KBM-7 (cell line): ENCODE measurements at regions not wholly inside any gene's neighbourhood (a gene's known extent, or its start where the extent isn't known, plus 50 kb on each side); places are given as distances from the start of the nearest gene placed in this dataset.

Experiments used
- DNase-seq: peaks from one replicate; pipeline ENCODE4 v3.0.0-alpha.2; 2015
- in situ Hi-C: fragments of 300-500 bp; cut with MboI; formaldehyde crosslinking; loops from 2 replicates; pipeline ENCODE4 v1.14.3; 2020; ENCODE audit warnings: low sequenced_read_pairs, low pct_unique_long_range_greater_than_20kb, mixed read lengths

DNA sequence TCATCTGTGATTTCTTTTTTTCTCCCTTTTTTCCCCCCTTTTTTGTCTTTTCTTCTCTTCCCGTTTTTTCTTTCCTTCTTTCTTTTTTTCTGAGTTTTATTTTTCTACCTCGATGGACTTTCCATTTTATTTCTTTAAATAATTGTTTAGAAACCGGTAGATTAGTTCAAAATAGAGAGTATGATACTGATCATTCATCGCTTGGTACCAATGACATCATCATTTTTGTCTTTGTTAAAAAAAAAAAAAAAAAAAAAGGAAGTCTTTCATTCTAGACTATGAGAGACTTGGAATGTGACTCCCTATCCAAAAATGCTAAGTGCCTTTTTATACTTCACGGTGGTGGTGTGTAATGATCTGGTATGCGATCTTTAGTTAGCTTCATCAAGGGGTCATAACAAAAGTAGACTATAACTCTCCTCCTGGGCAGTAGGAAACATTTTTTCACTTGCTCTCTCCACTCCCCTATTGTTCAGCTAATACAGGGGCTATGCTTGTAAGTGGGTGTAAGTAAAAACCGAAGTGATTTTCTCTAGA lies 1517.5 kb upstream of the ZEB2 start:
- in situ Hi-C loops = no loop called here
- DNase-seq = no peak

DNA sequence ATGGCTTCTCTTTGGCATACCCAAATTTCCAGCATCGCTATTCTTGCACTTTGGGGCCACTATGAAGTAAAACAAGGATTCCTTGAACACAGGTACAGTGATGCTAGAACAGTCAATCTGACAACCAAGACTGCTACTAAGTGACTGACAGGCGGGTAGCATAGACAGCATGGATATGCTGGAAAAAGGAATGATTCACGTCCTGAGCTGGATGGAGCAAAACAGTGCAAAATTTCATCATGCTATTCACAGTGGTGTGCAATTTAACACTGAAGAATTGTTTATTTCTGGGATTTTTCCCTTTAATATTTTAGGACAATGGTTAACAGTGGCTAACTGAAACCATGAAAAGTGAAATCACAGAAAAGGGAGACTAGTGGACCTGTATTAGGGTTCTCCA lies 1511.2 kb upstream of the ZEB2 start:
- in situ Hi-C loops = no loop called here
- no peak for DNase-seq

DNA sequence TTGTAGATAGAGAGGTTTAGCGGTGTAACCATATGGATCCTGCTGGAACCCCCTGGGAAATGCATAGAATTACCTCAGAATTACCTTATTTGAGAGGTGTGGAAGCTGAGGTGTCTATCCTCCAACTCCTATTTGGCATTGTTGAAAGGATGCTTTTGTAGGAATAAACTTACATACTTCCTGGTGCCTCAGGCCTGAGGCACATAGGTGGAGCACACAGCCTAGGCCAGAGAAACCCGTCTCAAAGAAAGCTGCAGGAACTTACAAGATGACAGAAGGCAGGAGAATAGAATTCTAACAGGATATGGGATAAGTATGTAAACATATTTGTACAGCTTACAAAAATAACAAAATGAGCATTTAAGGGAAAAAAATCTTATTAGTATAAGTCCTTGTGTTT lies 1507.2 kb upstream of the ZEB2 start:
- in situ Hi-C loops = no loop called here
- DNase-seq = no peak

DNA sequence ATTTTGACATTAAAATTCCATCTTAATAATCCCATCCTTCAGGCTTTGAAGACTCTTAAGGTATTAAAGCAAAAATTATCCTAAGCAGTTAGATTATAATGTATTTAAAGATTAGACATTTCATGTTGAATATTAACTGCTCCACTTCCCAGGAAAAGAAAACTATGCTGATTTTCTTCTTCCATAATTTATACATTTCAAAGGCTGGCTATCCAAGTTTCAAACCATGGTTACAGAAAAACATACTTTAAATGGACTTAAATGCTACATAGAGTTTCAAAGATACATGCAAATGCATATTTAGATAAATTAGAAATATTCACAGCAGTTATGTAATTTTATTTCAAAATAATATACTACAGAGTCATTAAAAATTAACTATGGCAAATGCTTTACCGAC lies 1505.6 kb upstream of the ZEB2 start:
- in situ Hi-C loops = no loop called here
- no peak for DNase-seq

DNA sequence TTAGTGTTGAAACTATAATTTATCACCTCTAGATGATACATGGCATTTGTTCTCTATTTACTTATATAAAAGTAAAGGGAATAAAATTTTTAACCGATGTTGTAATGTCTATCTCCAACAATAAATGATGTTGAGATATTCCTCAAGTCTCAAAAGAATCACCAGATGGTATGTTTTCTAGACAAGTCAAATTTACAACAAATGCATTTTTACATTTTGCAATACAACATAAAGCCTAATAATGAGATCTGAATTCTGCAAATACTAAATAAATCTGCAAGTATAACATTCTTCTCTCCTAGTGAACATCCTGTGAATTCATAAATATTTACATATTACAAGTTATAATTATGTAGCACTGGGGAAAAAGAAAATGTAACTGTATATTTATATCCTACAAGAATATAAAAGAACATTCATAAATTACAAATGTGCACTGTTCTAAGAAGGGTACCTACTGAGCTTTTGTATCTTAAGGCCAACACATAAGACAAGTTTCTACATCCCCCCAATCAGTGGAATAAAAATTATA lies 1504.4 kb upstream of the ZEB2 start:
- in situ Hi-C loops = no loop called here
- no peak for DNase-seq

DNA sequence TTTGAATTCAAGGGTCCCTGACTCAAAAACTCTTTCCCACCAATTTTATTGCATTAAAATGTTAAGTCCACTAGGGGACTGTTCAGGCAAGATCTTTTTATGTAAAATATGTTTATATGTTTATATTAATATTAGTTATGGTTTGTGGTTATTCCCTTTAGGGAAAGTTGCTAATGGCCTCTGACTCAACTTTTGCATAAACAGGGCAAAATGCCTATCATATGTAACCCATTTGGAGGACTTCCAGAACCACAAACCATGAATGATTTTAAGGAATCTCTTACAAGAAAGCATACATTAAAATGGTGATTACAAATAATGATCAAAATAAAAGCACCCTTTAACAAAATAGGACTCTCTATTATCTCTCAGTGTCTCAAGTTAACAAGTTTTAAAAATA lies 1484.5 kb upstream of the ZEB2 start:
- DNase-seq = no peak
- in situ Hi-C loops = no loop called here

DNA sequence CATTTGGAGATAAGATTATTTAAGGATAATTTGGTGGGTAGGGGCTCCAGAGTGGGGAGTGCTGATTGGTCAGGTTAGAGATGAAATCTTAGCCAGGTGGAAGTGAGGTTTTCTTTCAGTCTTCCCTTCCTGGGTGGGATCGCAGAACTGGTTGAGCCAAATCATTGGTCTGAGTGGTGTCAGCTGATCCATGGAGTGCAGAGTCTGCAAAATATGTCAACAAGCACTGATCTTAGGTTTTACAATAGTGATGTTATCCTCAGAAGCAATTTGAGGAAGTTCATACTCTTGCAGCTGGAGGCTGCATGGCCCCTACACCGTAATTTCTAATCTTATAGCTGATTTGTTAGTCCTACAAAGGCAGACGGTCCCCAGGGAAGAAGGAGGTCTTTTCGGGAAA lies 1483.4 kb upstream of the ZEB2 start:
- DNase-seq = no peak
- in situ Hi-C loops = no loop called here

DNA sequence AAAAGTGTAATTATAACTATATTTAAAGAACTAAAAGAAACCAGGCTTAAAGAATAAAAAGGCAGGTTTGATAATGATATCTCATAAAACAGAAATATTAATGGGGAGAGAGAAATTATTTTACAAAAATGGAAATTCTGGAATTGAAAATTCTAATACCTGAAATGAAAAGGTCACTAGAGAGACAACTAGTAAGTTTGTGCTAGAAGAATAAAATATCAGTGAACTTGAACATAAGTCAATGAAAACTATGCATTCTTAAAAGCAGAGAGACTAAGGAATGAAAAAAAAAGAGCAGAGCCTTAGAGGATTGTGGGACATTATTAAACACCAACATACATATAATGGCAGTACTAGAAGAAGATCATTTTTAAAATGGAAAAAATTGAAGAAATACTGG lies 1475.0 kb upstream of the ZEB2 start:
- in situ Hi-C loops = no loop called here
- no peak for DNase-seq

DNA sequence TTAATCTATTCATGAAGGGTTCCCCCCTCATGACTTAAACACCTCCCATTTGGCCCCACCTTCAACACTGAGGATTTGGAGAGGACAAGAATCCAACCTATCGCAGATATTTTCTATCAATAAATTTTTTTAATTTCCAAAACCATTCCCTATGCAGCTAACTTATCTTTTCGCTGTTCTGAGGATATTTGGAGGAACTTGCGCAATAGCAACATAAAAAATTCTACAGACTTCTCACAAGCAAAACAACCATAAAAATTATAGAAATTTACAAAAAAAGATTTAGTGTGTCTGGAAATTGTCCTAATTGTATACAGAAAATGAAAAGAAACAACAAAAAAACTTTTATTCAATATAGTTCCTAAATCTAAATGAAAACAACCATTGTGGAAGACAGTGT lies 1472.7 kb upstream of the ZEB2 start:
- DNase-seq = no peak
- in situ Hi-C loops = no loop called here

DNA sequence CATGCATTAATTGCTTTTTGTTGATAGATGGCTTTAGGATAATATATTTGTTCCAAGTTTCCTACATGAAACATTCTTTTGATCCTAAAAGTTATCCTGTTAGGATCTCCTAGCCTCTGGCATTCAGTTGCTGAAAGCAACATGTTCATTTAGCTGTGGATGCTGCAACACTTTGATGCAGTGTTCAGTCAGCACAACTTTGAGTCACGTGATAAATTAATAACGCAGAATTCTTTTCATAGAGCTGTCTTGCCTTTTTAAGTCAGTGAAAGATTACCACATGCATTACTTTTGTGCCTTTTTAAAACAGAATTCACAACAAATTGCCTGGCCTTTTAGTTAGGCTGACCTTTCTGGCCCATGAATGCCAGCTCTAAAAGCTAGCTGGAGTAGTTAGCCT lies 1467.9 kb upstream of the ZEB2 start:
- in situ Hi-C loops = no loop called here
- DNase-seq = no peak

DNA sequence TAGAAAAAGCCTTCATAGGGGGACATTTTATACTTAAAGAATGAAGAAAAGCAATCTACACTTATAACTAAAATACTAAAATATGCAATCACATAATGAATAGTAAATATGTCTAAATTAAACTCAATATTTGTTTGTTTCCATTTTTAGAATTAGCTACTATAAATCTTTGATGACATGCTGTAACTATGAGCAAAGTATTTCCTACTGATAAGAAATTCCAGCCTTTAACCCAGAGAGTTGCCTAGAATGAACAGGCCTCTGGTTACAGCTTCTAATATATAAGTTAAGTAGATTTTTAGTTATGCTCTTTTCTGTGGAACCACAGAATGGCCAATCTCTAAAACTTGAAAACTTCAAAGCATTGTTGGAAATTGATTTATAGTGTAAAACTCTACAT lies 1465.6 kb upstream of the ZEB2 start:
- no peak for DNase-seq
- in situ Hi-C loops = no loop called here

DNA sequence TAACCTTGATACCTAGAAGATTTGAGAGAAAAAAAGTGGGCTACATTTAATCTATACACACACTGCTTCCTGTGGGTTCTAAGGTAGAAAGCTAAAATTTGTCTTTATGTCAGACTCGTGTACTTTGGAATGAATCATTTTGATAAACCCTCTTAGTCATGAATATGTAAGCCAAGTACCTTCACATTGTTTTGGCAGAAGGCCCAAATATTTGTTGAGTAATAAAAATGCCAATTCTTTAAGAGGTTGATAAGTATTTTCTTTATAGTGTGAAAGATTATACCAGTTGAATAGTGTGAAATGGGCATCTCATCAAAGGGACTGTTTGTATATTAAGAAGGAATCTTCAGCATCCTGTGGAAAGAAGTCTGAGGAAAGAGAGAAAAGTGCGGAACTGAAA lies 1464.7 kb upstream of the ZEB2 start:
- no peak for DNase-seq

DNA sequence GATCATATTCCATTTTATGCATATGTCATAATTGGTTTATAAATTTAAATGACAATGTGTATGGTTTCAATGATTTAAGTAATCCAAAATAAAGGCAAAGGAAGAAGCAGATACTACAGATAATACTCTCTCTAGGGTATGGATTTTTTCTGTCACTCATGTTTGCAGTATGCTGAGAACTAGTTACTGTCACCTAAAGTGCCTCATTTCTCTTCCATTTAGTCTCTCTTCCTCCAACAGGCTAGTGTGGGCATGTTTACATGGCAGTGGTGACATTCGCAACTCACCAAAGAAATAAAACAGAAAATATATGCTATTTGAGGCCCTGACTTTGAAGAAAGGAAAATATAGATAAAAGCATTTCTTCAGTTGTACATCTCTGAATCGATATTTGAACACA lies 1460.4 kb upstream of the ZEB2 start:
- in situ Hi-C loops = no loop called here
- no peak for DNase-seq

More for the DNA sequence above, 1464.7 kb upstream of the ZEB2 start:
- in situ Hi-C loops = no loop called here

DNA sequence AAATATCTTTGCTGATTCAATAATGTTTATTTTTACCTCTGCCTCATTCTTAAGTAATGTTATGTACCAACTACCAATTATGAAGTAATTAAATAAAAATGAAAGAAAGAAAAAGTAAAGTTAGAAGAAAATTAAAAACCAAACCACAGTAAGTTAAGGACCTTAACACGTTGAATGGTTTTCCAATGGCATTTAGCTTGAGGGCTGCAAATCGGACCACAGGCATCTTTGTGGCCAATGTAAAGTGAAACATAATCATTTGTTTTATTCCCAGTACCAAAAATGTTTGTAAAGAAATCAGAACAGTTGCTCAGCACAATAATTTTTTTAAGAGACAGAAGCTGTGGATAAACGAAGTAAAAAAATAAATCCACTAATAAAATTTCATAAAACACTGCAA lies 1455.5 kb upstream of the ZEB2 start:
- in situ Hi-C loops = no loop called here
- no peak for DNase-seq

DNA sequence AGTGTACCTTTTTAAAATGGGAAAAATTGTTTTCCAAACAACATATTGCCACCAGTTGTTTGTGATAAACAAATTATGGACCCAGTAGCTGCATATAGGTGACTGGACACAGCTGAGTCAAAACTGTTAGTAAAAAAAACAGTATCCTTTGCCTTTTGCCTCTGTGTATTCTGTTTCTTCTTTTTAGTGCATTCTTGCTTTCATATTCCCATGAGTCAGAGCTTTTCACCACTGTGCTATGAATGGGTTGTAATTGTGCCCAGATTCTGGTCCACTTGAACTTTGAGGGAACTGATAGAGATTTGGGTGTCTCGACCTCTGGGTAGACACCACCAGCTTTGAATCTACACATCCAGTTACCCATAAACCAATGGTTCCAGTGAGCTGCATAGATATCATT lies 1441.9 kb upstream of the ZEB2 start:
- no peak for DNase-seq
- in situ Hi-C loops = no loop called here

DNA sequence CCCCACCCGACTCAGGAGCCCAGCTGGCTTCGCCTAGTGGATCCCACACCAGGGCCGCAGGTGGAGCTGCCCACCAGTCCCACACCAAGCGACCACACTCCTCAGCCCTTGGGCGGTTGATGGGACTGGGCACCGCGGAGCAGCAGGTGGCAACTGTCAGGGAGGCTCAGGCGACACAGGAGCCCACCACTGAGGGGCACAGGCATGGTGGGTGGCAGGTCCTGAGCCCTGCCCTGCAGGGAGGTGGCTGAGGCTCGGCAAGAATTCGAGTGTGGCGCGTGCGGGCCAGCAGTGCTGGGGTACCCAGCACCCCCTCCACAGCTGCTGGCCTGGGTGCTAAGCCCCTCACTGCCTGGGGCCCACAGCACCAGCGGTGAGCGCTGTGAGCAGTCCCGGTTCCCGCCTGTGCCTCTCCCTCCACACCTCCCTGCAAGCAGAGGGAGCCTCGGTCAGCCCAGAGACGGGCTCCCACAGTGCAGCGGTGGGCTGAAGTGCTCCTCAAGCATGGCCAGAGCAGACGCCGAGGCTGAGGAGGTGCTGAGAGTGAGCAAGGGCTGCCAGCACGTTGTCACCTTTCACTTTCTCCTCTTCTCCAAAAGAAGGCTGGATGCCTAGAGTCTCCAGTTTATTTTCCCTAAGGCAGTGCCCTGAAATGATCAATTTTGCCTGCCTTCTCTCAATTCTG lies 1440.7 kb upstream of the ZEB2 start:
- in situ Hi-C loops = no loop called here
- DNase-seq = no peak

DNA sequence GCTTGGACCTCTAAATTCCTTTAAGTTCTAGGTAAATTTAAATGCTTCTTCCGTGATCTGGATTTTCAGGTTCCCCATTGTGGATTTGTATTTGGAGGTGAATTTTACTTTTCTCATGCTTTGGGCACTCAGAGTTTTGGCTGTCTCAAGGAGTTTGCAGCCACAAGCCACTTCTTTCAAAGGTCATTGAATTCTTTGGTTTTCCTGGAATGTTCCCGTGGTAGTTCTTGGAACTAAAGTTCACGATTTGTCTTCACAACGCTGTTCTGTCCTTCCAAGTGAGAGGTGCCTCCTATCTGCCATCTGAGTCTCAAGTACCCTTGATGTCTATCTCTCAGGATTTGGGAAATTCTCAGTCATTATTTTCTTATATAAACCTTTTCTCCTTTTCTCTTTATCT lies 1438.7 kb upstream of the ZEB2 start:
- no peak for DNase-seq
- in situ Hi-C loops = no loop called here

DNA sequence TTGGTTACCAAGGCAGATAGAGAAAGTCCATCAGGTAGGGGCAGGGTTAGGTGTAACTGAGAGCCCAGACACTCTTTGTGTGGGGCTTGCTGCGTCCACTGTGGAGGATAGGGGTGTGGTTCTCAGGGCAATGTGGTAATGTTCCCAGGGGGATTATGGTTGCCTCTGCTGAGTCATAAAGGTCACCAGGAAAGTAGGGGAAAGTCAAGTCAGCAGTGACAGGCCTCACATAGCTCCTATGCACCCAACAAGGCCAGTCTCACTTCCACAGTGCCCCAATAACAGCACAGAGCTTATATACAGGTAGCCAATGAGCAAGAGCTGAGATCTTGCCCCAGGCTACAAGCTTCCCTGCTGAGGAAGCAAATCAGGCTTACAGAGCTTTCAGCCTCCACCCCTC lies 1438.0 kb upstream of the ZEB2 start:
- in situ Hi-C loops = no loop called here
- DNase-seq = no peak

DNA sequence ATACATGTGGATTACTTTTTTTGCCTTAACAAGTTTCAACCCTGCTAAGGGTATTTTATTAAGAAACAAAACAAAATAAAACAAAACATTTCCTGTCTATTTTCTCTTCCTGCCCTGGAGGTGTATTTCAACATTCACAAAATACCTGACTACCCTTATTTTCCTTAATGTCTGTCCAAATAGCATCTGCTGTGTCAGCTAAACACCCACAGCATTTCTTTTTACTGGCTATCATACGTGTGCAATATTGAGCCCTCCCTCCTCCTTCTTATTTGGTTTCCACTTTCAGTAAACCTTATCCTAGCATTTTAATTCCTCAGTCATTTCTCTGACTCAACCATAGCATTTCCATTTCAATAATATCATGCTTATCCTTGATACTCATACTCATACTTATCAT lies 1420.0 kb upstream of the ZEB2 start:
- no peak for DNase-seq
- in situ Hi-C loops = no loop called here

DNA sequence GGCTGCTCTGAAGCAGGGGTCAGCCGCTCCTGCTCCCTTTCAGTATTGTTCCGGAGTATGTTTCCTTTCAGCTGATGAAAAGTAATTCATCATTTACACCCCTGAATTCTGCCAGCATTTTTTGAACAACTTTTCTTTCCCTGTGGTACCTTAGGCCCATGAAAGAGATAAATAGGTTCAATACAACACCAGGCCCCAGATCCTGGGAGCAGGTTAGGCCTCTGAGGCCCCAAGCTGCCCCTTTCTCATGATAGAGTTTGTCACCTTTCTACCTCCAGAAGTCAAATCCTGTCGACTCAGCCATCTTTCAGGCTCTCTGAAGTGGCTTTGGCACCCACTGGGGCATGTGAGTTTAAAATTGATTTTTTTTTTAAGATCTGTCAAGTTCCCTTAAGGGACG lies 1415.1 kb upstream of the ZEB2 start:
- in situ Hi-C loops = no loop called here
- no peak for DNase-seq

DNA sequence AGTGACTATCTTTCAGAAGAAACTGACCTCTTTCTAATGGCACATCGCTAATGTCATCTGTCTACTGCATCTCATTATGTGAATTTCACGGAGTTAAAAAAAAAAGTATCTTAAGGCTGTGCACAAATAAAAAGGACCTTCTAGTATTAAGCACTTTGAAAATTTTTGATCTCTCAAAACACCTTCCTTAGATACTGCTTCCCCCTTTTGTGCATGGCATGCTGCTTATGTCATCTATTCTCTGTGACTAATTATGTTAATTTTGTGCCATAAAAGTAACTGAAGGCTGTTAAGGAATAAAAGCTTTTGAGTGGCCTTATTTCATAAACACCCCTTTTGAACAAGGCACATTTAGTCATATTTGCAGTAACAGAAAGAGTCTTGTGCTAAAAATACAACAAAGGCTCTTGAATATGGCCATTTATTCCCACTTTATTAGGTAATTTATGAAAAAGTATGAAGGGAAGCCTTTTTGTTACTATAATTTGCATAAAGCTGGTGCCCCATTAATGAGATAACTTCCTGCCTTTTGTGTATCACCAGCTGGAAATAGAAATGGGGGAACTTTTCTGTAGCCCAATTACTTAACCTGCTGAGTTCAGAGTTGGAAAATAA lies 1412.0 kb upstream of the ZEB2 start:
- no peak for DNase-seq

More for the DNA sequence above, 1412.0 kb upstream of the ZEB2 start:
- in situ Hi-C loops = no loop called here
